OCI-LY1 (cell line): ENCODE measurements at regions not wholly inside any gene's neighbourhood (a gene's known extent, or its start where the extent isn't known, plus 50 kb on each side); places are given as distances from the start of the nearest gene placed in this dataset.

Experiments
- H2AFZ ChIP-seq: fragments of 200-600 bp; sonication (generic), shearing (Covaris generic); 2 replicates; pipeline ENCODE4 v1.6.0; 2014; ENCODE audit warnings: antibody characterized with exemption, mild to moderate bottlenecking, low read length
- H3F3A ChIP-seq: fragments of 200-600 bp; sonication (generic), shearing (Covaris generic); 2 replicates; pipeline ENCODE4 v1.6.0; 2014; ENCODE audit warnings: mild to moderate bottlenecking, antibody characterized with exemption, low read length, moderate library complexity; ENCODE audit not compliant: insufficient read depth
- H3K27ac ChIP-seq: fragments of 200-600 bp; sonication (generic); 2 replicates; pipeline ENCODE4 v1.5.1; 2014; ENCODE audit warnings: low read length, mixed run types, mild to moderate bottlenecking, low read depth; ENCODE audit not compliant: poor library complexity, severe bottlenecking
- H3K27me3 ChIP-seq: fragments of 200-600 bp; sonication (generic); 2 replicates; pipeline ENCODE4 v1.6.0; 2014; ENCODE audit warnings: antibody characterized with exemption, mild to moderate bottlenecking, low read length, moderate library complexity; ENCODE audit not compliant: insufficient read depth
- H3K36me3 ChIP-seq: fragments of 200-600 bp; sonication (generic); 2 replicates; pipeline ENCODE4 v1.6.1; 2014; ENCODE audit warnings: mild to moderate bottlenecking, antibody characterized with exemption, low read length, moderate library complexity, mixed read lengths; ENCODE audit not compliant: insufficient read depth
- H3K4me1 ChIP-seq: fragments of 200-600 bp; sonication (generic); 2 replicates; pipeline ENCODE4 v1.5.1; 2014; ENCODE audit warnings: mild to moderate bottlenecking, low read length, moderate library complexity; ENCODE audit not compliant: insufficient read depth, severe bottlenecking
- H3K4me2 ChIP-seq: fragments of 200-600 bp; sonication (generic), shearing (Covaris generic); 2 replicates; pipeline ENCODE4 v1.6.1; 2014; ENCODE audit warnings: low read length
- H3K4me3 ChIP-seq: fragments of 200-600 bp; sonication (generic); 2 replicates; pipeline ENCODE4 v1.5.1; 2014; ENCODE audit warnings: low read length, low read depth, mild to moderate bottlenecking, mixed read lengths; ENCODE audit not compliant: poor library complexity, severe bottlenecking
- H3K79me2 ChIP-seq: fragments of 200-600 bp; shearing (Covaris generic); 2 replicates; pipeline ENCODE4 v1.6.1; 2016; ENCODE audit warnings: mixed run types, low read length, mixed read lengths; ENCODE audit not compliant: insufficient read depth
- H3K9ac ChIP-seq: fragments of 200-600 bp; sonication (generic), shearing (Covaris generic); 2 replicates; pipeline ENCODE4 v1.6.1; 2014; ENCODE audit warnings: mild to moderate bottlenecking, low read length, mixed read lengths
- H3K9me2 ChIP-seq: fragments of 200-600 bp; sonication (generic), shearing (Covaris generic); 2 replicates; pipeline ENCODE4 v1.6.1; 2014; ENCODE audit warnings: low read depth, mild to moderate bottlenecking, low read length, mixed read lengths
- H3K9me3 ChIP-seq: fragments of 200-600 bp; shearing (Covaris generic); 2 replicates; pipeline ENCODE4 v1.6.1; 2014; ENCODE audit warnings: low read length, mixed read lengths
- H4K20me1 ChIP-seq: fragments of 200-600 bp; sonication (generic), shearing (Covaris generic); 2 replicates; pipeline ENCODE4 v1.6.0; 2016; ENCODE audit warnings: mild to moderate bottlenecking, low read length; ENCODE audit not compliant: insufficient read depth
- CTCF ChIP-seq: fragments of 200-600 bp; sonication (generic), shearing (Covaris generic); IDR thresholded peaks from 2 replicates; pipeline ENCODE4 v1.5.1; 2017; ENCODE audit warnings: mild to moderate bottlenecking, antibody characterized with exemption, low read length, moderate library complexity, mixed read lengths
- EZH2 ChIP-seq: fragments of 200-600 bp; sonication (generic), shearing (Covaris generic); IDR thresholded peaks from 2 replicates; pipeline ENCODE4 v1.8.0; 2017; ENCODE audit warnings: borderline replicate concordance, mixed run types, mild to moderate bottlenecking, antibody characterized with exemption, low read length, moderate library complexity, mixed read lengths

- Histone ChIP-seq H3F3A (no peaks in the 10 kb centered on the region), H3K36me3 (no peaks in the 10 kb centered on the region), H3K4me1 (no peaks in the 10 kb centered on the region), H3K9ac (no peak overlapping the region), H3K4me3 (no peak overlapping the region), H3K4me2 (no peak overlapping the region), H3K27me3 (no peaks in the 10 kb centered on the region), H3K9me2 (no peaks in the 10 kb centered on the region), H4K20me1 (no peaks in the 10 kb centered on the region), H3K9me3 (no peaks in the 10 kb centered on the region), H2AFZ (no peak overlapping the region), H3K79me2 (no peaks in the 10 kb centered on the region), H3K27ac (no peak overlapping the region)
- TF ChIP-seq CTCF = no peak
- TF ChIP-seq EZH2 = no peak
Observed at GRCh38 chr18:1361936-1362335, 457.3 kb downstream of the ADCYAP1 start.

GRCh38 chr18:1370552-1370951 is 465.9 kb downstream of the ADCYAP1 start:
- Histone ChIP-seq H3K27me3 (no peaks in the 10 kb centered on the region), H3K9me2 (no peaks in the 10 kb centered on the region), H3K9me3 (no peaks in the 10 kb centered on the region), H3F3A (no peaks in the 10 kb centered on the region), H3K36me3 (no peaks in the 10 kb centered on the region), H2AFZ (no peak overlapping the region), H3K27ac (no peak overlapping the region), H3K4me3 (no peak overlapping the region), H3K9ac (no peak overlapping the region), H3K4me1 (no peaks in the 10 kb centered on the region), H3K4me2 (no peak overlapping the region), H4K20me1 (no peaks in the 10 kb centered on the region), H3K79me2 (no peaks in the 10 kb centered on the region)
- TF ChIP-seq CTCF = no peak
- no peak for TF ChIP-seq EZH2

GRCh38 chr18:1371724-1372123 is 467.1 kb downstream of the ADCYAP1 start:
- Histone ChIP-seq H3K27ac (no peak overlapping the region), H2AFZ (no peak overlapping the region), H3K27me3 (no peaks in the 10 kb centered on the region), H3K79me2 (no peaks in the 10 kb centered on the region), H4K20me1 (no peaks in the 10 kb centered on the region), H3K9me2 (no peaks in the 10 kb centered on the region), H3F3A (no peaks in the 10 kb centered on the region), H3K9me3 (no peaks in the 10 kb centered on the region), H3K4me2 (no peak overlapping the region), H3K36me3 (no peaks in the 10 kb centered on the region), H3K4me1 (no peaks in the 10 kb centered on the region), H3K9ac (no peak overlapping the region), H3K4me3 (no peak overlapping the region)
- TF ChIP-seq CTCF (no peak), EZH2 (no peak)
